Activated T-cell treated with anti-CD3 and anti-CD28 coated beads for 24 hours (primary cell): ENCODE measurements at regions not wholly inside any gene's neighbourhood (a gene's known extent, or its start where the extent isn't known, plus 50 kb on each side); places are given as distances from the start of the nearest gene placed in this dataset.
"Not testable (repeated sequence)": the region's sequence is repeated elsewhere in the genome, so short reads cannot be mapped to it uniquely, and the experiment has no call there.

Experiments
- DNase-seq: peaks from one replicate; pipeline ENCODE4 v3.0.0-alpha.2; 2020; ENCODE audit warnings: low read depth

GRCh38 chrX:150125045-150125444, 186.8 kb upstream of the EOLA2 start:
- DNase-seq: not testable (repeated sequence)

DNA sequence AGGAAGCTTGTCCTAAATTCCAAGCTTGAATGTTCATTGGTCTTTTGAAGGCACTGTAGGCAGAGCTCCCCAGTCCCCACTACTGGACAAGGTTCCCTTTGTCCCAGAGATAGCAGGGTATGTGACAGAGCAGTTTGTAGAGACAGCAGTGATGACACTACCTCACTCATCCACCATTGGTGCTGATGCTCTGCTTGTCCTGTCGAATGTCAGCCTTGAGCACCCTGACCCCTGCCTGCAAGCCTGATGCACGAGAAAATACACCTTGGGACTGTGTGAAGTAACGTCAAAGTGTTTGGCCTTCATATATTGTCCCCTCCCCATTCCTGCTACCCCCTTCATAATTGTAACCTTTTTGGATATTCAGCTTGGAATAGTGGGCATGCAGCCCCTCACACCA, 188.9 kb upstream of the EOLA2 start:
- no peak for DNase-seq

DNA sequence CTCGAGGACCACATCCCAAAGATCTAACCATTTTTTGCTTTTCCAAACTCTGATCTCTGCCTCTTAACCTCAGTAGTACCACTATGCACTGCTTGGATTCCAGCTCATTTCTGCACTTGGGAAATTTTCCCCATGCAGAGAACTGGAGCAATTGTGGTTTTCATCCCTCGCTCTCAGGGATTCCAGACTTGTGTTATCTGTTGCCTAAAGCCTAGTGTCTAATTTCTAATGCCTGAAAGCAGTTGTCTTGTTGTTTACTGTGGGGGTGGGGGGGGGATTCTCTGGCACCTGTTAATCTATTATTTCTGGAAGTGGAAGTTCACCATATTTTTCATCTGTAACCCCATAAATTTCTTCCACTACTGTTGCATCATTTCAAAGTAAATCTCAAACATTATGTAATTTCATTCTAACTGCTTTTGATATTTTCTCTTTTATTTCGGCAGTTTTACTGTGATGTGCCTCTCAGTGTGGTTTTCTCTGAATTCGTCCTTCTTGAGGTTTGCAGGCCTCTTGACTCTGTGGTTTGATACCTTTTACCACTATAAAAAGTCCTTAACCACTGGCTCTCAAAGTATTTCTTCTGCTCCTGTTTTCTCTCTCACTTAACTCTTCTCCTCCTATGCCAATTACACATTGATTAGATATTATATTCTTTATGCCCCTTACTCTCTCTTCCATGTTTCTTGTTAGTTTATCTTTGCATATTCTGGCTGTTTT, 205.6 kb upstream of the EOLA2 start:
- no peak for DNase-seq

DNA sequence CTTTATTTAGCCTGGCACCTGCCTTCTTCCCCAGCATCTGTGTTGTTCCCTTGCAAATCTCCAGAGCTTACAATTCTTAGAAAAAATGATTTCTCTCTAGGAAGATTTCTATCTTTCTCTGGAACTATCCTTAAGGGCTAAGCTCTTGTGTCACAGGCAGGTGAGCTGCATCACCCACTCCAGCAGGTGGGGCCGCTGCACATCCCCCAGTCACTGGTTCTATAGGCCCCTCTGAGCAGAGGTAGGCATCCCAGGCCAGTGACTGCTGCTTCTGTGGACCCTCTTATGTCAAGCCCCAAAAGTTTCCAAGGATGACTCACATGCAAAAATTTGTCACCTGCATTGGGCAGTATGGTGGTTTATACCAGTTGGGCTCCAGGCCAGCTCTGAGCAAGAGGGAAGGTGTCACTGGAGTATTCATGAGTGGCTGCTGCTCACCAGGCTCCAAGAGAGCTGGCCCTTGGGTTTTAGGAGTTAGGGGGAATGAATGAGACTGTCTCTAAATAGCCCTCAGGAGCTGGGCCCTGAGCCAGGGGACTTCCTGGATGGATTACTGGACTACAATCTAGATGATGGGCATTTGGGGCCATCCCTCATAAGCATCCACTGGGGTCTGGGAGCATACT, 208.1 kb upstream of the EOLA2 start:
- DNase-seq: peak; percentile 0

DNA sequence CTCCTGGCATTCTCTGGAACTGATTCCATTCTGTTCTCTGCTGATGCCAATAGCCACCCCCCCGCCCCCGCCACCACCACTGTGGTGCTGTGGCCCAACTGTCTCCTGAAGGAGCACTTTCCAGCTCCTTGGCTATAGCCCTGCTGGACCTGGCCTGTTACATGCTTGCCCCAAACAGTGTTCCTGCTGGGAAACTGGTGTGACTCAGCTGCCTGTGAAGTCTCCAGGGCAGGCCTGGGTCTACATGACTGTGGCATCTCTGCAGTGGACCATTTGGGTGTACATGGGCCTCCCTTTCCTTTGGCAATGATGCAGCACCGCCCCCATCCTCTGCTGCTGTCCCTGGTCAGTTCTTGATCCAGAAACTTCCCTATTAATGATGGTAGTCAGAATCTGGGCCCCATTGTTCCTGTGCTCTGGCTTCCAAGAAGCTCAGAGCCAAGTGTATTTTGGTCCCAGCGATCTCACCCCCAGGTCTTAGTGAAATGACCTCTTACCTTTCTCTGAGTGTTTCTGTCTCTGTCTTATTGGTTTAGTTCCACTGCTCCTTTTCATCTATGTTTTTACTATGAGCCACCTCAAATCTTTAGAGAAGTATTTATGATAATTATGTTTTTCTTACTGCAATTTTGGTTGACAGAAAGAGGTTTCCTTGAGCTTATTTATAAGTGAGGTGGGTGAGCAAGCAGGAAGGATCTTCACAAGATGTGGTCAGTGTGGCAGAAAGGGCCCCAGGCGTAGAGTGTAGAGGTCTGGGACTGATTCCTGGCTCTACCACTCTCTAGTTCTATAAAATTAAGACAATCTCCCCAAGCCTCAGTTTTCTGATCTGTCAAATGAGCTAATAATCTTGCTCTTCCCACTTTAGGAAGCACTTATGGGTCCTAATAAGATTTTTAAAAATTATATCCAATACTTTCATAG, 210.7 kb upstream of the EOLA2 start:
- DNase-seq: no peak

GRCh38 chrX:150150076-150150779, 211.9 kb upstream of the EOLA2 start:
- DNase-seq: no peak

GRCh38 chrX:150150780-150151125, 212.4 kb upstream of the MAMLD1 start:
- DNase-seq: no peak

DNA sequence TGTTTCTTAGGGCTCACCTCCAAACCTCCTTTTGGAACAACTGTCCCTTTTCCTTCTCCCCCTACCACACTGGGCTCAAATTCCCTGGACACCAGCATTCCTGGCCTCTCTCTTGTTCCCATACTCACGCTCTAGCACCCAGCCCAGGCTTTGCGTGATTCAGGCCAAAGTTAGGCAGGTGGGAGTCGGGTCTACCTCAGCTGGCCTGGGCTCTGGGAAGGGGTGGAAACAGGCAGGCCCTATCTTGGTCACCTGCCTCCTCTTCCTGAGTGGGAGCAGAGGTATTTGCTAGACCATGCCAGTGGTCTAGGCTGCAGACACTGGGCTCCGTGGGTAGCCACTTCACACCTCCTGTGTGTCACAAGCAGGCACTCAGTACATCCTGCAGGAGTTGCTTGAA, 211.1 kb upstream of the MAMLD1 start:
- DNase-seq: no peak

- no peak for DNase-seq
Measured at GRCh38 chrX:150152546-150152945, 210.6 kb upstream of the MAMLD1 start.

GRCh38 chrX:150155436-150156035, 207.6 kb upstream of the MAMLD1 start:
- no peak for DNase-seq

DNA sequence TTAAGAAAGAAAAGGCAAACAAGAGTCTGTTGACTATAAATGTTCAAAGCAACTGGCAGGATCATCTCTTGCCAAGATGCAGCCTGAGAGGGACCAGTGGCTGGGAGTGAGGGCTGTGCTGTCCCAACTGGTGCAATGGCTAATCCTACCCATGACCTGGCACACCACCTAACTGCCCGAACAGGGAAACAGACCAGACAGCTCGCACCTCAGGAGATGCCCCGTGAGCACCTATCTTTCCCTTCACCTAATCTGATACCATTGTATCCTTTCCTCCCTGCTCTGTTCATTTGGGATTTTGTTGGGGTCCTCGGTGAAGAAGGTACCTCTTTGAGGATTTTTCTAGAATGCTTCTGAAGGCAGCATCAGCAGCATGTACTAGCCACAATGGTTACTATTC, 206.5 kb upstream of the MAMLD1 start:
- no peak for DNase-seq

- DNase-seq: no peak
Measured at GRCh38 chrX:150157291-150157690, 205.8 kb upstream of the MAMLD1 start.

DNA sequence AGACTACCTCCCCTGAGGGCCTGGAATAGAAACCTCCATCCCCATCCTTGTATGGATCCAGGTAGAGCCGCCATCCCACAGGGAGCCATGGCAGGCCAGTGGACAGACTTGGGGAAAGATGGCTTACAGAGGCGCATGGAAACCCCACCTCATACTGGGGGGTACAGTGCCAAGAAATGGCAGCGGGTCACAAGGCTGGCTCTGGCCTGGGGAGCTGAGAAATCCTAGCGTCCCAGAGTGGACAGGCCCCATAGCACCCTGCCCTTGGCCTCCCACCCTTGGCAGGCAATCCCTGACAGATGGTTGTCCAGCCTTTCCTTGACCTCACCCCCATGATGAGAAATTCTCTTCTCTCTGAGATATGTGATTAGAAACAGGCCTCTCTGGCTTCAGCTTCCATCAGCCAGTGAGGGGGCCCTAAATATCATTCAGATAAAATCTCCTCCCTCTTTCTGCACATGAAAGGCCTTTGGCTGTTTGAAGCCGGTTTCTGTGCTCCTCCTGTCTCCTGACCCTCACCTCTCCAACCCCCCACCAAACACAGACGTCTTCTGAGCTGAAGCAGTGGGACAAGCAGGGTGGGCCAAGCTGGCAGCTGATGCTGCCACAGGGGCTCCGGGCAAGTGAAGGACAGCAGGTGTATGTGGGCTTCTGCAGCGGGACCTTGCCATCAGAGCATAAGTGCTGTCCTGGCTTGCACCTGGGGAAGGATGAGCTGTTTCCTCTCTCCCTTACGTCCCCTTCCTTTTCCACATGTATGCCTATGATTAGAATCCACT, 204.4 kb upstream of the MAMLD1 start:
- no peak for DNase-seq

- no peak for DNase-seq
Measured at GRCh38 chrX:150159537-150159936, 203.6 kb upstream of the MAMLD1 start.

DNA sequence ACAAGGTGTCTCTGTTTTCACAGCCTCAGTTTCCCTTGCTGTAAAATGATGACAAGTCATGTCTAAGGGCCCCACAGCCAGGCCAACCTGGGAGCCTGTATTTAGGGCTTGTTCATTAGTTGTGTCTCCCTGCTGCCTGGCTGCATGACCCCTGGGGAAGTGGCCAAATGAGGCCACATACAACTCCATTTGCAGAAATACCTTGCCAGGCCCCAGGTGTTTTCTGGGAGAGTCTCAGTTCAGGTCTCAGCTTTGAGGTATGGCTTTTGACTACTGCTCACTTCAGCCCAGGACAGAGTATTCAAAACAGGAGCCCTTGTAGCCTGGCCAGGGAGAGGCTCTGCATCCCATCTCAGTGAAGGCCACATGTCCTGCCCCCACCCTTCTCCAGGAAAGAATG, 202.5 kb upstream of the MAMLD1 start:
- DNase-seq: no peak

DNA sequence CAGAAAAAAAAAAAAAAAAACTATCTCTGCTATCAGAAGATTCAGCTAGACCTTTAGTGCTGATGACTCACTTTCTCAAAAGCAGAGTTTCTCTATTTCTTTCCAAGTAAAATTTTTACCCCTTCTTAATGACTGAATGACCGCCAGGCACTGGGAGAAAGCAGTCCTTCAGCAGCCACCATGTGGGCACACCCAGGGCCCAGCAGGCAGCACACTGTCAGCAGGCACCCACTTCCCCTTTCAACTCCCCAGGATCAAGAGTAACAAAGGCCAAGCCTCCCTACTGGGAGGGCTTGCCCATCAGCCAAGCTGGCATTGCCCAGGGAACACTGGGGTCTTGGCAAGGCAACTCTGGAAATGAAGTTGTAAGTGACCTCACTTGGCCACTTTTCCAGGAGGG, 201.9 kb upstream of the MAMLD1 start:
- DNase-seq: no peak

GRCh38 chrX:150162141-150162540, 201.0 kb upstream of the MAMLD1 start:
- no peak for DNase-seq

DNA sequence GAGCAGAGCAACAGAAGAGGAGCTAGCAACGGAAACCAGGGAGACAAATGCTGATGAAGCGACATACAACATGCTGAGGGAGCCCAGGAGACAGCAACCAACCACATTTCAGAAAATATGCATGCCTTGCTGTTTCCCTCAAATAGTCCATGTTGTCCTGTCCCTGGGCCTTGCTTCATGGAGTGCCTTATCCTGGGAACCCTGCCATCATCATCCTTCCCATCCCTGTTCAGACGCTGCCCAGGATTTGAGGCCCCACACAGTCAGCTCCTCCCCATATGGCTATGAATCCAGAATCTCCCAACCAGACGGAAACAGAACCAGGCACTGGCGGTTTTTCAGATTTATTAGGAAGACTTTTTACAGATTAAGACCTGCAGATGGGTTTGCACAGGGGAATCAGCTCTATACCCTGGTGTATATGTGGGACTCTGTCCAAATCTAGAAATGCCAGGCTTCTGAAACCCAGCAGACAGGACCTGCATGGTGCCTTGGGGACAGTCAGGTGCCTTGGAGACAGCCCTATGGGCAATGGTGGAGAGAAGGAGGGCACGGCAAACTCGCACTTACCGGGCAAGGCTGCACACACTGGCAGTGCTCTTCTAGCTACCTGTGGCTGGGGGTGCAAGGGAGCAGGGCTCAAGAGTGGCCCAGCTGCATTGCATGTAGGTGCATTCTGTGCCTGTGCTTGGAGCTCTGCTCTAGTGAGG, 199.7 kb upstream of the MAMLD1 start:
- DNase-seq: no peak

DNA sequence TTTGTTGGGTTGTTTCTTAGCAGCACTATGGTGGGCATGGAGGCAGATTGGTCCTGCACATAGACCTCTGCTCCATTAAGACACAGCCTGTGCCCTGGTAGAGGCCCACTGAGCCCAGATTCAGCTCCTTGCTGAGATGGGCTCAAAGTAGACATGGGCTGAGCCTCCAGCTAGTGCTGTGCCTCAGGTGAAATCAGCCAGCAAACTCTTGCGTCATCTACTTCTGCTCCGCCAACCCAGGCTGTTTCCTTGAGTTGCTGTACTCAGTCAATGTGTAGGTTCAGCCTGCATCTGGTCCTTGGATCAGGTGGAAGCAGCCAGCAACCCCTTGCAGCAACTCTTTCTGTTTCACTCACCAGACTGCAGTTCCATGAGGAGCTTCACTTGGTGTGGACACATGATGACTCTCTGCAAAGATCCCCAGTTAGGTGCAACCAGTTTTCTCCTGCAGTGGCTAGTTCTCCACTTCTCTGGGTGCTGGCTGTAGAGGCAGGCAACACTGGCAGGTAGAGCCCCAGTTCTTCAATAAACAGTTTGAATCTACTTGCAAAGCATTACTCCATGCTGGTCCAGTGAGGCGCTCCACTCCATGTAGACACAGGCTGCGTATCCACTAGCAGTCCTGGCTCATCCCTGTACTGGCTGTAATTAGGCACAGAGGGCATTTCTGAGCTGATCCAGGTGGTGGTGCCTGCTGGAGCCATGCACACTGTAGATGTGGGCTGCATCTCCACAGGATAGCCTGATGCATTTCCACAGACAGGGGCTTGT, 199.0 kb upstream of the MAMLD1 start:
- DNase-seq: no peak
